Stimulated activated naive B cell treated with anti-CD40 and anti-IgM and Interleukin-4, amounts not matched to agents 10 μg/mL and 1 μg/mL and 100 μg/mL, for 72 hours (primary cell): ENCODE measurements at regions not wholly inside any gene's neighbourhood (a gene's known extent, or its start where the extent isn't known, plus 50 kb on each side); places are given as distances from the start of the nearest gene placed in this dataset.
A peak's percentile ranks its signal among the peaks of the same experiment; 100 is the strongest.

Experiments
- ATAC-seq, 2 donors: fragments of 150-1000 bp; cut with Tn5 transposase; replicated peaks; 2 replicates each; pipeline ENCODE4 v1.10.0; 2021; ENCODE audit warnings: moderate library complexity in 1 of 2
- DNase-seq: peaks from one replicate; pipeline ENCODE4 v3.0.0; 2021
- H3K27ac Mint-ChIP-seq: one replicate; pipeline ENCODE4 v1.8.0; 2022; ENCODE audit warnings: mild to moderate bottlenecking, mixed read lengths
- H3K27me3 Mint-ChIP-seq, 2 donors: one replicate each; pipeline ENCODE4 v1.8.0; 2022; ENCODE audit warnings: mixed read lengths in 2 of 2
- H3K36me3 Mint-ChIP-seq, 2 donors: one replicate each; pipeline ENCODE4 v1.8.0; 2022; ENCODE audit warnings: mixed read lengths in 2 of 2, mild to moderate bottlenecking in 1 of 2
- H3K4me1 Mint-ChIP-seq, 2 donors: one replicate each; pipeline ENCODE4 v1.8.0; 2022; ENCODE audit warnings: mixed read lengths in 2 of 2, mild to moderate bottlenecking in 1 of 2
- H3K4me3 Mint-ChIP-seq, 2 donors: one replicate each; pipeline ENCODE4 v1.8.0; 2022; ENCODE audit warnings: mild to moderate bottlenecking in 2 of 2, mixed read lengths in 2 of 2, moderate library complexity in 1 of 2
- H3K9me3 Mint-ChIP-seq, 2 donors: one replicate each; pipeline ENCODE4 v1.8.0; 2022; ENCODE audit warnings: mixed read lengths in 2 of 2, mild to moderate bottlenecking in 1 of 2

DNA sequence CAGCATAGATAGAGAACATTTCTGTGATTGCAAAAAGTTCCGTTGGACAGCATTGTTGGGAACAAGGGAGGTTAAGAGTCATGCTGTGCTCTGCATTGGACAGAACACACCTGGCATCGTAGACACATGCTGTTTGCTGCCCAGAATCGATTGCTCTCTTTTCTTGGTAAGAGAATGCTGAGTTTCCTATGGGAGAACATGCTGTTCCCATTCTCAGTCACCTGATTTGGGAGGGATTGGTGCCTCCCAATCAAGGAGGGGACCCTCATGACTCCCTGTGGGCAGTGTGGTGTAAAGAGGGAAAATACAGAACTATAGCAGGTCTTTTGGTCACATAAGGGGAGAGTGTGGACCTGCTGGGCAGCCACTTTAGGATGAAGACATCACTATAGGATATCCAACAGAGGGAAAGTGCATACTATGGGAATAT, 555.4 kb upstream of the CLINT1 start:
- H3K9me3 Mint-ChIP-seq: no peaks in the 10 kb centered on the region
- no peaks in the 10 kb centered on the region for H3K36me3 Mint-ChIP-seq
- DNase-seq: no peak
- H3K27me3 Mint-ChIP-seq: no peaks in the 10 kb centered on the region
- H3K27ac Mint-ChIP-seq: no peak overlapping the region
- peaks cover 5 to 29% of the 10 kb centered on the region in 2 donors for H3K4me1 Mint-ChIP-seq
- no peak for ATAC-seq
- no peak overlapping the region for H3K4me3 Mint-ChIP-seq

DNA sequence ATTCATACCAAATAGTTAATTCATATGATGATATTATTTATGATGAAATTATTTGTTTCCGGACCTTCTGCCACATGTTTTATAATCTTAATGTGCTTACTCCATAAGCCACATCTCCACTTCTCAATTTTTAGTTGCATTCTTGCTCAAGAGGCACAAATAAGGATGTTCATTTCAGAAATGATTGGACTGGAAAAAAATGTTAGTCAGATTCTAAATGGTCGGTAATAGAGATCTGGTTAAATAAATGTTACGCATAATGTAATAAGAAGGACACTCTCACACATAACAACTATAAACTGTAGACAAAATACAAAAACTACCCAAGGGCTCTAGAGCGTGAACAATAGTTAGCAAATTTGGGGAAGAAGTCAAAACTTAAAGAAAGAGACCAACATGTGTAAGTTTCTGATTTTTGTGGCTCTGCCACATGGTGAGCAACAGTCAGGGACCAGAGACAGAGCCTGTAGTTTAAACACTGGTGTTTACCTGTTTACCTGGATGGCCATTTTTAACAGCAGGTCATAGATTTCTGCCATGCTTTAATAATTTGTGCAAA, 554.3 kb upstream of the CLINT1 start:
- DNase-seq (no peak), ATAC-seq (peak; percentile 92)
- Mint-ChIP-seq H3K9me3 (no peaks in the 10 kb centered on the region), H3K4me1 (peaks cover 4 to 29% of the 10 kb centered on the region in 2 donors), H3K4me3 (peak overlapping the region in 1 of 2 donors; percentile 41), H3K27ac (no peak overlapping the region), H3K36me3 (no peaks in the 10 kb centered on the region), H3K27me3 (no peaks in the 10 kb centered on the region)

GRCh38 chr5:158410976-158411375, 552.0 kb upstream of the CLINT1 start:
- DNase-seq: no peak
- Mint-ChIP-seq H3K27me3 (no peaks in the 10 kb centered on the region), H3K27ac (no peak overlapping the region), H3K4me1 (peaks cover 4 to 29% of the 10 kb centered on the region in 2 donors), H3K36me3 (no peaks in the 10 kb centered on the region), H3K4me3 (no peak overlapping the region), H3K9me3 (no peaks in the 10 kb centered on the region)
- no peak for ATAC-seq

DNA sequence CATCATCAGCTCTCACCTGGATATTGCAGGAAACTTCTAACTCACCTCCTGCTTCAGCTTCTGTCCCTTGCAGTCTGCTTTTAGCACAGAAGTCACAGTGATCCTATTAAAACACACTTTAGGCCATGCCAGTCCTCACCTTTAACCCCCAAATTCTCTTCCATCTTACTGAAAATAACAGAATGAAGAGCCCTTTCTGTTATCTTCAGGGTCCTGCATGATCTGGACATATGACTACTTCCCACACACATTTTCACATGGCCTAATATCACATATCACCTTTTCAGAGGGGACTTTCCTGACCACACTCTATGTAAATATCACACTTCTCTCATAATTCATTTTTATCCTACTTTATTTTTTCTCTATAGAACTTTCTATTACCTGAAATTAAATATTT, 550.6 kb upstream of the CLINT1 start:
- Mint-ChIP-seq H3K27me3 (no peaks in the 10 kb centered on the region), H3K4me1 (peaks cover 4 to 29% of the 10 kb centered on the region in 2 donors), H3K9me3 (peaks cover 5 to 6% of the 10 kb centered on the region in 2 donors), H3K27ac (no peak overlapping the region), H3K4me3 (no peak overlapping the region), H3K36me3 (peaks cover 4 to 8% of the 10 kb centered on the region in 2 donors)
- peak; percentile 37 to 50 for ATAC-seq
- no peak for DNase-seq

DNA sequence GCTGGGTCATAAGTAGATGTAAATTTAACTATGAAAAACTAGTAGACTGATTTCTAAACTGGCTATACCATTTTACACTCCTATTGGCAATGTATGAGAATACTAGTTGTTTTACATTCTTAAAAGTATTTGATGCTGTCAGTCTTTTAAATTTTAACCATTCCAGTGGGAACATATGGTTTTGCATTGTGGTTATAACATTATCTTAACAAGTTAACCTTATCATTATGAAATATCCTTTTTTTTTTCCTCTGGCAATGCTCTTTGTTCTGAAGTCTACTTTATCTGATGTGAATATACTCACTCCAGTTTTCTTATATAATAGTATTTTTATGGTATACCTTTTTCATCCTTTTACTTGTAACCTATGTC, 548.9 kb upstream of the CLINT1 start:
- Mint-ChIP-seq H3K27me3 (no peaks in the 10 kb centered on the region), H3K9me3 (peaks cover 15 to 16% of the 10 kb centered on the region in 2 donors), H3K36me3 (peaks cover 16 to 23% of the 10 kb centered on the region in 2 donors), H3K4me1 (peaks cover 0 to 19% of the 10 kb centered on the region in 2 donors), H3K27ac (no peak overlapping the region), H3K4me3 (no peak overlapping the region)
- DNase-seq (no peak), ATAC-seq (no peak)

DNA sequence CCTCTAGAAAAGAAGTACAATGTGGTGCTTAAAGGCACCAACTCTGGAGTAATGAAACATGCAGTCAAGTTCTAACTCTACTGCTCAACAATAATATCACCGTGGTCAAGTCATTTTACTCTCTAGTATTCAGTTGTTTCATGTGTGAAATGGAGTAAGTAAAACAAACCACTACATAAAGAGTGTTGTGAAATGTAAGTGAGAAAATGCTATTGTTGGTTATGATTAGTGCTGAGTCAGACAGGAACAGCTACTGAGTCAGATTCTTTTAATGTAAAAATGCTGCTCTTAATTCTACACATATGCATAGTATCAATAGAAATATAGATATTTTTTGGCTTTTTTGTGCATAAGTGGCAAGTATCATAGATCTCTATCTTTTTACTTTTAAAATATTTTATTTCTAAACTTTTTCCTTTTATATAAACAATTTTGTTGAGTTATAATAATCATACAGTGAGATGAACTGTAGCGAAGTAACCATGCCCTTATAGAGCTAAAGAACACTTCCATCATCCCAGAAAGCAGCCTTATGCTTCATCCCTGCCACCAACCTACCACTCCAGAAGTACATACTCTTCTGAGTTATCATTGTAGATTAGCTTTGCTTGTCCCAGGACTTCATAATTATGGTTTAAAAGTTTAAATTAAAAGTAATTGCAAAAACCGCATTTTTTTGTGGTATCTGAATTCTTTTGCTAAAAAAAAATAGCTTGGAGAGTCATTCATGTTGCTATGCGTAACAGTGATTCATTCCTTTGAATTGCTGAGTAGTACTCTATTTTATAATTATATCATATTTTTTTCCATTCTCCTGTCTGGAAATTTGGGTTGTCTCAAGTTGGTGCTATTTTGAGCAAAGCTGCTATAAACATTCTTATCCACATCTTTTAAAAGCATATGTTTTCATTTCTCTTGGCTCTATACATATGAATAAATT, 548.2 kb upstream of the CLINT1 start:
- Mint-ChIP-seq H3K27ac (no peak overlapping the region), H3K27me3 (no peaks in the 10 kb centered on the region), H3K36me3 (peaks cover 17 to 26% of the 10 kb centered on the region in 2 donors), H3K9me3 (peaks cover 15 to 19% of the 10 kb centered on the region in 2 donors), H3K4me3 (no peak overlapping the region), H3K4me1 (peaks cover 0 to 13% of the 10 kb centered on the region in 2 donors)
- no peak for DNase-seq
- no peak for ATAC-seq

GRCh38 chr5:158398360-158399201, 539.6 kb upstream of the CLINT1 start:
- DNase-seq: peak; percentile 21
- peak; percentile 82 to 90 for ATAC-seq

GRCh38 chr5:158397278-158397677, 538.3 kb upstream of the CLINT1 start:
- no peak overlapping the region for H3K27ac Mint-ChIP-seq
- DNase-seq (no peak), ATAC-seq (no peak)
- H3K27me3 Mint-ChIP-seq: no peaks in the 10 kb centered on the region
- peaks cover 0 to 6% of the 10 kb centered on the region in 2 donors for H3K36me3 Mint-ChIP-seq
- peaks cover 23 to 37% of the 10 kb centered on the region in 2 donors for H3K4me1 Mint-ChIP-seq
- H3K4me3 Mint-ChIP-seq: no peak overlapping the region
- H3K9me3 Mint-ChIP-seq: peaks cover 0 to 5% of the 10 kb centered on the region in 2 donors

More at GRCh38 chr5:158398360-158399201, 539.6 kb upstream of the CLINT1 start:
- Mint-ChIP-seq H3K9me3 (peaks cover 6 to 11% of the 10 kb centered on the region in 2 donors), H3K36me3 (peaks cover 9 to 16% of the 10 kb centered on the region in 2 donors), H3K4me3 (peak overlapping the region in 1 of 2 donors; percentile 18), H3K27me3 (no peaks in the 10 kb centered on the region), H3K27ac (no peak overlapping the region), H3K4me1 (peaks cover 23 to 37% of the 10 kb centered on the region in 2 donors)

- Mint-ChIP-seq H3K27ac (no peak overlapping the region), H3K4me1 (peaks cover 19 to 34% of the 10 kb centered on the region in 2 donors), H3K4me3 (no peak overlapping the region), H3K27me3 (no peaks in the 10 kb centered on the region), H3K9me3 (peaks cover 0 to 1% of the 10 kb centered on the region in 2 donors), H3K36me3 (no peaks in the 10 kb centered on the region)
- ATAC-seq (no peak), DNase-seq (no peak)
Measured at GRCh38 chr5:158394102-158394501, 535.2 kb upstream of the CLINT1 start.

- H3K36me3 Mint-ChIP-seq: no peaks in the 10 kb centered on the region
- H3K4me3 Mint-ChIP-seq: no peak overlapping the region
- no peak for DNase-seq
Measured at GRCh38 chr5:158393457-158393856, 534.5 kb upstream of the CLINT1 start.

DNA sequence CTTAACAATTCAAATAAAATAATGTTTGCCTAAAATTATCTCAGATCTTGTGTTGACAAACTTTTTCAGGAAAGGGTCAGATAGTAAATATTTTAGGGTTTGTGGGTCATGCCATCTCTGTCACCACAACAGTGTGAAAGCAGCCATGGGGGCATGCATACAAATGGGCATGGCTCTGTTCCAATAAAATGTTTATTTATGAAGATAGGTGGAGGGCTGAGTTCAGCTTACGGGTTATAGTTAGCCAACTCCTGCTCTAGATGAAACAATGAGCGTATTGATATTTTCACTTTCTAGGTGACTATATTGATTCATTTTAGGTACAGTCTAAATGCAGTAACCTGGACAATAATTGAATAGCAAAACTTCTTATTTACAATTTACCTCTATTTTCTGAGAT, 533.8 kb upstream of the CLINT1 start:
- peaks cover 13 to 20% of the 10 kb centered on the region in 2 donors for H3K4me1 Mint-ChIP-seq
- no peak for DNase-seq
- H3K27me3 Mint-ChIP-seq: no peaks in the 10 kb centered on the region
- peaks cover 0 to 1% of the 10 kb centered on the region in 2 donors for H3K9me3 Mint-ChIP-seq
- H3K27ac Mint-ChIP-seq: no peak overlapping the region
- no peaks in the 10 kb centered on the region for H3K36me3 Mint-ChIP-seq
- no peak overlapping the region for H3K4me3 Mint-ChIP-seq
- ATAC-seq: no peak

More at GRCh38 chr5:158393457-158393856, 534.5 kb upstream of the CLINT1 start:
- Mint-ChIP-seq H3K27ac (no peak overlapping the region), H3K4me1 (peaks cover 15 to 27% of the 10 kb centered on the region in 2 donors), H3K9me3 (peaks cover 0 to 1% of the 10 kb centered on the region in 2 donors), H3K27me3 (no peaks in the 10 kb centered on the region)
- ATAC-seq: no peak

- ATAC-seq: peak; percentile 75 to 78
- H3K4me3 Mint-ChIP-seq: no peak overlapping the region
- H3K4me1 Mint-ChIP-seq: peaks cover 7 to 12% of the 10 kb centered on the region in 2 donors
- no peak for DNase-seq
- peaks cover 5 to 8% of the 10 kb centered on the region in 2 donors for H3K9me3 Mint-ChIP-seq
- H3K27me3 Mint-ChIP-seq: no peaks in the 10 kb centered on the region
- H3K36me3 Mint-ChIP-seq: peaks cover 0 to 4% of the 10 kb centered on the region in 2 donors
- no peak overlapping the region for H3K27ac Mint-ChIP-seq
Measured at GRCh38 chr5:158390577-158390976, 531.6 kb upstream of the CLINT1 start.

DNA sequence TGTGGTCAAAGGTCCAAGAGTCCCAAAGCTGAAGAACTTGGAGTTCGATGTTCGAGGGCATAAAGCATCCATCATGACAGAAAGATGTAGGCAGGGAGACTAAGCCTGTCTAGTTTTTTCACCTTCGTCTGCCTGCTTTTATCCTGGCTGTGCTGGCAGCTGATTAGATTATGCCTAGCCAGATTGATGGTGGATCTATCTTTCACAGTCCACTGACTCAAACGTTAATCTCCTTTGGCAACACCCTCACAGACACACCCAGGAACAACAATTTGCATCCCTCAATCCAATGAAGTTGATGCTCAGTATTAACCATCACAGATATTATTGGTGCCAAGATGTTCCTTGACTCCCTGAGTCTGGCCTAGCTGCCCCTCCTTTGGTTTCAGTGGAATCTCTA, 530.8 kb upstream of the CLINT1 start:
- H3K9me3 Mint-ChIP-seq: peaks cover 9 to 11% of the 10 kb centered on the region in 2 donors
- no peak overlapping the region for H3K27ac Mint-ChIP-seq
- no peak overlapping the region for H3K4me3 Mint-ChIP-seq
- peaks cover 7 to 12% of the 10 kb centered on the region in 2 donors for H3K4me1 Mint-ChIP-seq
- peaks cover 2 to 4% of the 10 kb centered on the region in 2 donors for H3K36me3 Mint-ChIP-seq
- no peak for ATAC-seq
- H3K27me3 Mint-ChIP-seq: no peaks in the 10 kb centered on the region
- DNase-seq: no peak

DNA sequence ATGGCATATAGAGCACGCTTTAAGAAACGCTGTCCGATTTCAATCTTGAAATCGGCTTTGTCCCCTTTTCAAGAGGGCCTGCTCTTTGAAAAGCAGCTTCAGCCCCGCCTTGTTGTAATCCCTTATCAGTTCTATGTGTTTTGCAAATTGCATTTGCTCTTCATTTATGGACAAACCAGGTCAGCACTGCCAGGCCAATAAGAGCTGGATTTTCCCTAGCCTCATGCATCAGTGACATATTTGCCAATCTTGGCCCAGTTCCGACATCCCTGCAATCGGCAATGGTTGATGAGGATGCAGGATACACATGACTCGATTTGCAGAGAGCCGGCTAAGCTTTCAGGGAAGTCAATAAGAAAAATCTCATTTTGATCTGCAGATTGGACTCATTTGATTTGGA, 529.1 kb upstream of the CLINT1 start:
- Mint-ChIP-seq H3K9me3 (peaks cover 10 to 16% of the 10 kb centered on the region in 2 donors), H3K4me3 (no peak overlapping the region), H3K27ac (no peak overlapping the region), H3K36me3 (peaks cover 5 to 7% of the 10 kb centered on the region in 2 donors), H3K4me1 (peaks cover 12% of the 10 kb centered on the region in 2 donors), H3K27me3 (no peaks in the 10 kb centered on the region)
- ATAC-seq: no peak
- DNase-seq: no peak
